ENCODE measurements at regions not wholly inside any gene's neighbourhood (a gene's known extent, or its start where the extent isn't known, plus 50 kb on each side); places are given as distances from the start of the nearest gene placed in this dataset.

- Histone ChIP-seq H3K27me3 (ENCODE audit: control insufficient read depth in 3 of 3, insufficient read depth in 3 of 3, low read length in 2 of 3) (no peaks in the 10 kb centered on the region), H3K27ac (ENCODE audit: low read depth in 1 of 2, low read length in 1 of 2) (no peak overlapping the region), H3K9ac (ENCODE audit: insufficient read depth in 1 of 2, low read length in 2 of 2) (no peak overlapping the region), H3K4me3 (no peak overlapping the region), H3K9me3 (ENCODE audit: control insufficient read depth in 4 of 4, insufficient read depth in 3 of 4, low read length in 3 of 4) (no peaks in the 10 kb centered on the region), H3K36me3 (ENCODE audit: control insufficient read depth in 4 of 4, insufficient read depth in 4 of 4, low read length in 4 of 4) (no peaks in the 10 kb centered on the region), H3K4me1 (ENCODE audit: control insufficient read depth in 5 of 5, insufficient read depth in 5 of 5, low read length in 5 of 5) (peaks cover 0 to 7% (median 0%) of the 10 kb centered on the region in 5 donors)
- TF ChIP-seq CTCF (IDR thresholded peaks at IDR 0.05; ENCODE audit: control extremely low read depth, extremely low read depth) = no peak
- ATAC-seq (ENCODE audit: insufficient read depth, low FRiP score) = no peak
- no peak for DNase-seq
- WGBS, 2 donors = 90 to 94% methylated on average over 13 of the region's 13 CpGs
Measured at GRCh38 chr20:17816804-17817587, 117.2 kb downstream of the BANF2 start.

DNA sequence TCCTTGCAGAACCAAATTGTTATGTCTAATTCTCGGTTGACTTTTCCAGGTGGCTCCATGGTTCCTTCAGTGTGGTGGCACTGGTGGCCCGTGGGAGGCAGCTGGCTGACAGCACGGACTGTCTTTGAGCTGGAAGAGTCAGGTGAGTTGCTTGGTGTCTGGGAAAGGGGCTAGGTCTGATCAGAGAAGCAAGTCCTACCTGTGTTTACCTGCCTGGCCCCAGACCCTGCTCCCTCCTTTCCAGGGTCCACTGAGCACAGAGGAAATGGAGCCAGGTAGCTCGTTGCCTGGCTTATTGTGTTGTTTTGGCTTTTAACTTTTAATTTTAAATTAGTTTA, 111.8 kb downstream of the BANF2 start:
- Histone ChIP-seq H3K4me1 (ENCODE audit: control insufficient read depth in 5 of 5, insufficient read depth in 5 of 5, low read length in 5 of 5) (peaks cover 2 to 36% (median 10%) of the 10 kb centered on the region in 5 donors), H3K4me3 (no peak overlapping the region), H3K9ac (ENCODE audit: insufficient read depth in 1 of 2, low read length in 2 of 2) (no peak overlapping the region), H3K9me3 (ENCODE audit: control insufficient read depth in 4 of 4, insufficient read depth in 3 of 4, low read length in 3 of 4) (no peaks in the 10 kb centered on the region), H3K36me3 (ENCODE audit: control insufficient read depth in 4 of 4, insufficient read depth in 4 of 4, low read length in 4 of 4) (no peaks in the 10 kb centered on the region), H3K27ac (ENCODE audit: low read depth in 1 of 2, low read length in 1 of 2) (no peak overlapping the region), H3K27me3 (ENCODE audit: control insufficient read depth in 3 of 3, insufficient read depth in 3 of 3, low read length in 2 of 3) (no peaks in the 10 kb centered on the region)
- DNase-seq = no peak
- ATAC-seq (ENCODE audit: insufficient read depth, low FRiP score) = no peak
- WGBS, 2 donors = 94% methylated on average over 4 of the region's 4 CpGs
- no peak for TF ChIP-seq CTCF (IDR thresholded peaks at IDR 0.05; ENCODE audit: control extremely low read depth, extremely low read depth)

GRCh38 chr20:17810847-17811627, 111.3 kb downstream of the BANF2 start:
- H3K4me3 ChIP-seq = no peak overlapping the region
- TF ChIP-seq CTCF (IDR thresholded peaks at IDR 0.05; ENCODE audit: control extremely low read depth, extremely low read depth) = no peak
- DNase-seq (no peak), ATAC-seq (ENCODE audit: insufficient read depth, low FRiP score) (no peak)
- no peak overlapping the region for H3K9ac ChIP-seq (ENCODE audit: insufficient read depth in 1 of 2, low read length in 2 of 2)
- no peaks in the 10 kb centered on the region for H3K36me3 ChIP-seq (ENCODE audit: control insufficient read depth in 4 of 4, insufficient read depth in 4 of 4, low read length in 4 of 4)
- H3K27ac ChIP-seq (ENCODE audit: low read depth in 1 of 2, low read length in 1 of 2) = no peak overlapping the region
- H3K27me3 ChIP-seq (ENCODE audit: control insufficient read depth in 3 of 3, insufficient read depth in 3 of 3, low read length in 2 of 3) = no peaks in the 10 kb centered on the region
- 90 to 94% methylated on average over 9 of the region's 9 CpGs for WGBS, 2 donors
- peaks cover 2 to 41% (median 10%) of the 10 kb centered on the region in 5 donors for H3K4me1 ChIP-seq (ENCODE audit: control insufficient read depth in 5 of 5, insufficient read depth in 5 of 5, low read length in 5 of 5)
- no peaks in the 10 kb centered on the region for H3K9me3 ChIP-seq (ENCODE audit: control insufficient read depth in 4 of 4, insufficient read depth in 3 of 4, low read length in 3 of 4)
